ENCODE measurements at regions not wholly inside any gene's neighbourhood (a gene's known extent, or its start where the extent isn't known, plus 50 kb on each side); places are given as distances from the start of the nearest gene placed in this dataset.

DNA sequence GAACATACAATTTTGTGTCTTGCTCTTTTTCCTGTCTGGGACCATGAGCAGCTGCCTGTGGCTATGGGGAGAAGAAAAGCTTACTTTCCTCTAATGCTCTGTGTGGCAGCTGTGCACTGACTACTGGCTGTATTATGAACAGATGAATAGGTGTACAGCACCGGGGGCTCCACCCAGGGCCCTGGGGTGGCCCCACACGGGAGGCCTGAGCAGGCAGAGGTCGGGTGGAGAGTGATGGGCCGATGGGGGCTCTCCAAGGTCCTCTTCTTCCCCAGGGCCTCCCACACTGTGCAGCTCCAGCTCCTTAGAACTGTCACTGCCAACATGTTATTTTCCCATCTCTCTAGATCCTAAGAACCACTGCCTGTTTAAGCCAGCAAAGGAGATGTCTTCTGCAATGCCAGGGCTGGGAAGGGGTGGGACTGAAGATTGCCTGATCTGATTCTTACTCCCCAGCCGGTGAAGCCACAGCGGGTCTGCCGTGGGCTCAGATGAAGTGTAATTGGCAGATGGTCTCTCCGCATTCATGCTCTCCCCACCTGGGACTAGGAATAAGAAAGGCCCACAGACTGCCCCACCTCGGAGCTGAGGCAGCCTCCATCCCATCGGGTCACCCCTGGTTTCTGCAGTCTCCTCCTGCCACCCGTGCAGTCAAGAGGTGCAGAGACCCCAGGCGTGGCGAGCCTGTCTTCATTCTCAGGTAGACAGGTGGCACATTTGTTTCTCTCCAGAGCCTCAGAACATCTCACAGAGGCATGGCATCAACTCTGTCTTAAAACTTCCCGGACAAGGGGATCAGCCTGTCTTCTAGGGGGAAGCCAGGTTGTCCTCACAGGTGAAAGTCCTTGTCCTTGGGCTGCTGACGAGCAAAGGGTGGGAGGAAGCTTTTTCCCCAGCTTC, 186.5 kb upstream of the GALNT2 start:
- no peak for DNase-seq
- no peak for TF ChIP-seq POLR2AphosphoS5 (IDR thresholded peaks at IDR 0.05)
- no peak for TF ChIP-seq POLR2A (IDR thresholded peaks at IDR 0.05)
- Histone ChIP-seq H3K9me3 (no peaks in the 10 kb centered on the region), H3K4me3 (no peak overlapping the region), H3K4me1 (peaks cover 0 to 24% (median 0%) of the 10 kb centered on the region in 4 donors), H3K27me3 (peaks cover 0 to 4% (median 0%) of the 10 kb centered on the region in 3 donors), H3K27ac (peak overlapping the region in 1 of 5 donors; percentile 27), H3K36me3 (no peaks in the 10 kb centered on the region)
- intact Hi-C loops (cut with DNase I; ENCODE audit: low total_unique reads): no loop called here
- WGBS, 5 donors: 74 to 85% (median 83%) methylated on average over 12 to 15 of the region's 15 CpGs

DNA sequence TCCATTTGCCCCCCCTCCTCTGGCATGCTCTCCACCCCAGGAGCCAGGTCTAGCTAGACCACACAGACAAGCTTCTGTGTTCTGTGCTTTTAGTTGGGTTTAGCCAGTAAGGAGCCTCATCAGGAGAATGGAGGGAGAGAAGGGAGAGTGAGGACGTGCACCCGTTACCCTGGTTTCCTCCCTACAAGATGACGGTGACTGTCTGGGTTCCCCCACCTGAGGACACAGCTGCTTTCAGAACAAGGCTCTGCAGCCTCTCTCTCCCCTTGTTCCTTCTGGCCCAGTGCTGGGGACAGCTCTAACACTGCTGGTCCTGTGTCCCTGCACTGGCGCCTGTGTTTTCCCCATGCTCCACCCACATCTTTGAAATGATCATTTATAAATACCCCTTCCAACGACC, 184.4 kb upstream of the GALNT2 start:
- H3K27ac ChIP-seq: no peak overlapping the region
- H3K27me3 ChIP-seq: peaks cover 0 to 4% (median 0%) of the 10 kb centered on the region in 3 donors
- no peak for DNase-seq
- 41 to 64% (median 54%) methylated on average over 5 of the region's 5 CpGs for WGBS, 5 donors
- no peak overlapping the region for H3K4me3 ChIP-seq
- peaks cover 0 to 4% (median 0%) of the 10 kb centered on the region in 4 donors for H3K9me3 ChIP-seq
- TF ChIP-seq, protein P1, sequence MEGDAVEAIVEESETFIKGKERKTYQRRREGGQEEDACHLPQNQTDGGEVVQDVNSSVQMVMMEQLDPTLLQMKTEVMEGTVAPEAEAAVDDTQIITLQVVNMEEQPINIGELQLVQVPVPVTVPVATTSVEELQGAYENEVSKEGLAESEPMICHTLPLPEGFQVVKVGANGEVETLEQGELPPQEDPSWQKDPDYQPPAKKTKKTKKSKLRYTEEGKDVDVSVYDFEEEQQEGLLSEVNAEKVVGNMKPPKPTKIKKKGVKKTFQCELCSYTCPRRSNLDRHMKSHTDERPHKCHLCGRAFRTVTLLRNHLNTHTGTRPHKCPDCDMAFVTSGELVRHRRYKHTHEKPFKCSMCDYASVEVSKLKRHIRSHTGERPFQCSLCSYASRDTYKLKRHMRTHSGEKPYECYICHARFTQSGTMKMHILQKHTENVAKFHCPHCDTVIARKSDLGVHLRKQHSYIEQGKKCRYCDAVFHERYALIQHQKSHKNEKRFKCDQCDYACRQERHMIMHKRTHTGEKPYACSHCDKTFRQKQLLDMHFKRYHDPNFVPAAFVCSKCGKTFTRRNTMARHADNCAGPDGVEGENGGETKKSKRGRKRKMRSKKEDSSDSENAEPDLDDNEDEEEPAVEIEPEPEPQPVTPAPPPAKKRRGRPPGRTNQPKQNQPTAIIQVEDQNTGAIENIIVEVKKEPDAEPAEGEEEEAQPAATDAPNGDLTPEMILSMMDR (IDR thresholded peaks at IDR 0.05): no peak
- TF ChIP-seq EP300 (IDR thresholded peaks at IDR 0.05): no peak
- TF ChIP-seq POLR2A (IDR thresholded peaks at IDR 0.05): no peak
- TF ChIP-seq POLR2AphosphoS5 (IDR thresholded peaks at IDR 0.05): no peak
- peaks cover 0 to 24% (median 0%) of the 10 kb centered on the region in 4 donors for H3K4me1 ChIP-seq
- intact Hi-C loops (cut with DNase I; ENCODE audit: low total_unique reads): no loop called here
- no peaks in the 10 kb centered on the region for H3K36me3 ChIP-seq

DNA sequence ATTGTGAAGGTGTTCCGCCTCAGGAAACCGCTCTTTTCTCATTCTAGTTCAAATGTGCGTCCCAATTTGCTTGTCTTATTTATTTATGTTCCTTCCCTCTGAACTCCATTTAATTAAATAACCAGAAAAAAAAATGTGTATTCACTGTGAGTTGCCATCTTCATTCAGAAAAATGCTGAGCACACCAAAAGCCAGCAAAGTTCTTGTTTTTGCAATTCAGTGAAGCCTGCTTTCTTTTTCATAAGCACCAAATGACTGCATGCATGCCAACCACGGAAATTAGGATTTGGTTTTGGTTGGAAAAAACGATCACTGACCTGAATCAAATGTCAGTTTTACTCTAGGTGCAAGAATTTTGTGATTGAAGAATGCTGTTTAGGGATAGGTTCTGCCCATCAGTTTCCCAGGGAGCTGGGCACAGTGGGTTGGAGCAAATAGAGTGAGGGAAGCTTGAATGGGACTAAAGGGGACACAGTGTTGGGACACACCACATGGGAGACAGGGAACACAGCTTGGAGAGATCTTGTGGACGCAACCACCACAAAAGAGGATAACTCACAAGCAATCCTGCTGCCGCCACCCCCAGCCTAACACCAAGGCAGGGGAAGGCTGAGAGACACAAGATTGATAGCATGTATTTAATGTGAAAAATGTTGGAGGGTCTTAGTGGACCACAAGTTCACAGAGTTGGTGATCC, 183.4 kb upstream of the GALNT2 start:
- H3K27ac ChIP-seq: no peak overlapping the region
- intact Hi-C loops (cut with DNase I; ENCODE audit: low total_unique reads): no loop called here
- no peaks in the 10 kb centered on the region for H3K36me3 ChIP-seq
- H3K9me3 ChIP-seq: peaks cover 0 to 9% (median 0%) of the 10 kb centered on the region in 4 donors
- 81 to 87% (median 85%) methylated on average over 7 of the region's 7 CpGs for WGBS, 5 donors
- no peak overlapping the region for H3K4me3 ChIP-seq
- H3K27me3 ChIP-seq: peaks cover 0 to 4% (median 0%) of the 10 kb centered on the region in 3 donors
- H3K4me1 ChIP-seq: peaks cover 0 to 29% (median 0%) of the 10 kb centered on the region in 4 donors
- no peak for DNase-seq
- no peak for TF ChIP-seq EP300 (IDR thresholded peaks at IDR 0.05)
- TF ChIP-seq POLR2AphosphoS5 (IDR thresholded peaks at IDR 0.05): no peak
- no peak for TF ChIP-seq POLR2A (IDR thresholded peaks at IDR 0.05)
- TF ChIP-seq, protein P1 (IDR thresholded peaks at IDR 0.05): no peak

DNA sequence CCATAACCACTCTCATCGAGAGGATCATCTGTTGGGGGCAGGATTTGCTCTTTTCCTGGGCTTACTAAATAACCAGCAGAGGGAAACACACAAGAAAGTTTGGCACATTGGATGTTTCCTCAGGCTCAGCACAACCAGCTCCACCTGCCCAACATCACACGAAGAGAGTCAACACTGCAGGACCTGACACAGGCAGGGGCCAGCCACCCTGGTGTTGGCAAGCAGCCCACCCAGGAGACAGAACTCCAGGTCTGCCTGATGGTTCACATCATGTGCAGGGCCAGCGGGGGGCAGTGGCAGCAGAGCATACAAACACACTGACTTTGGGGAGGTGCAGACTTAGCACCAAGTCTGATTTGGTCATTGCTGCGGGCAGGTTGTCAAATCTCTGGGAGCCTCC, 182.3 kb upstream of the GALNT2 start:
- H3K36me3 ChIP-seq: no peaks in the 10 kb centered on the region
- WGBS, 5 donors: 58 to 70% (median 63%) methylated on average over 4 of the region's 4 CpGs
- peak; percentile 18 to 40 for DNase-seq
- H3K27me3 ChIP-seq: peaks cover 0 to 4% (median 0%) of the 10 kb centered on the region in 3 donors
- H3K4me1 ChIP-seq: peaks cover 0 to 38% (median 0%) of the 10 kb centered on the region in 4 donors
- no peak overlapping the region for H3K4me3 ChIP-seq
- TF ChIP-seq, protein P1 (IDR thresholded peaks at IDR 0.05): no peak
- TF ChIP-seq POLR2A (IDR thresholded peaks at IDR 0.05) (no peak), POLR2AphosphoS5 (IDR thresholded peaks at IDR 0.05) (no peak)
- H3K27ac ChIP-seq: no peak overlapping the region
- peaks cover 0 to 9% (median 0%) of the 10 kb centered on the region in 4 donors for H3K9me3 ChIP-seq
- intact Hi-C loops (cut with DNase I; ENCODE audit: low total_unique reads): no loop called here

Data from stomach (tissue), 8 donors.